HEK293 (cell line): ENCODE measurements at regions not wholly inside any gene's neighbourhood (a gene's known extent, or its start where the extent isn't known, plus 50 kb on each side); places are given as distances from the start of the nearest gene placed in this dataset.

Experiments
- CTCF ChIP-seq: fragments of 450-650 bp; formaldehyde crosslinking; IDR thresholded peaks from 2 replicates; pipeline ENCODE4 v1.5.1; 2016; ENCODE audit warnings: missing biosample characterization, missing genetic modification characterization
- HOXC10 ChIP-seq: sonication (generic); formaldehyde crosslinking; IDR thresholded peaks from 2 replicates; pipeline ENCODE4 v1.8.1; 2023; ENCODE audit warnings: mild to moderate bottlenecking, missing genetic modification reagents
- IKZF3 ChIP-seq: fragments of 450-650 bp; IDR thresholded peaks from 2 replicates; pipeline ENCODE4 v1.5.0; 2018; ENCODE audit warnings: missing biosample characterization, mild to moderate bottlenecking, missing genetic modification characterization, moderate library complexity
- INSM2 ChIP-seq: fragments of 450-650 bp; formaldehyde crosslinking; IDR thresholded peaks from 2 replicates; pipeline ENCODE4 v1.5.1; 2016; ENCODE audit warnings: missing biosample characterization, missing genetic modification characterization
- OSR2 ChIP-seq: fragments of 450-650 bp; formaldehyde crosslinking; IDR thresholded peaks from 2 replicates; pipeline ENCODE4 v1.5.1; 2016; ENCODE audit warnings: missing biosample characterization, missing genetic modification characterization
- RBAK ChIP-seq: fragments of 450-650 bp; formaldehyde crosslinking; IDR thresholded peaks from 2 replicates; pipeline ENCODE4 v1.5.1; 2016; ENCODE audit warnings: missing biosample characterization, missing genetic modification characterization
- SCRT2 ChIP-seq: fragments of 450-650 bp; formaldehyde crosslinking; IDR thresholded peaks from 2 replicates; pipeline ENCODE4 v1.5.1; 2016; ENCODE audit warnings: missing biosample characterization, missing genetic modification characterization
- WT1 ChIP-seq: fragments of 450-650 bp; formaldehyde crosslinking; IDR thresholded peaks from 2 replicates; pipeline ENCODE4 v1.5.1; 2016; ENCODE audit warnings: missing biosample characterization, missing genetic modification characterization
- ZBTB20 ChIP-seq: fragments of 450-650 bp; formaldehyde crosslinking; IDR thresholded peaks from 2 replicates; pipeline ENCODE4 v1.5.1; 2016; ENCODE audit warnings: missing biosample characterization, missing genetic modification characterization
- ZIC2 ChIP-seq: fragments of 450-650 bp; formaldehyde crosslinking; IDR thresholded peaks from 2 replicates; pipeline ENCODE4 v1.5.1; 2016; ENCODE audit warnings: missing biosample characterization, missing genetic modification characterization
- ZNF184 ChIP-seq: fragments of 450-650 bp; IDR thresholded peaks from 2 replicates; pipeline ENCODE4 v1.5.1; 2018; ENCODE audit warnings: missing biosample characterization, mild to moderate bottlenecking, missing genetic modification characterization
- ZNF202 ChIP-seq: fragments of 450-650 bp; formaldehyde crosslinking; IDR thresholded peaks from 2 replicates; pipeline ENCODE4 v1.5.1; 2016; ENCODE audit warnings: missing biosample characterization, missing genetic modification characterization, borderline replicate concordance
- ZNF292 ChIP-seq: fragments of 450-650 bp; formaldehyde crosslinking; IDR thresholded peaks from 2 replicates; pipeline ENCODE4 v1.5.1; 2016; ENCODE audit warnings: low read depth, missing biosample characterization, missing genetic modification characterization, borderline replicate concordance
- ZNF324 ChIP-seq: fragments of 450-650 bp; formaldehyde crosslinking; IDR thresholded peaks from 2 replicates; pipeline ENCODE4 v1.5.1; 2016; ENCODE audit warnings: missing biosample characterization, missing genetic modification characterization
- ZNF366 ChIP-seq: fragments of 450-650 bp; formaldehyde crosslinking; conservative IDR thresholded peaks from 2 replicates; pipeline ENCODE4 v1.5.1; 2016; ENCODE audit warnings: missing biosample characterization, missing genetic modification characterization
- ZNF404 ChIP-seq: fragments of 450-650 bp; formaldehyde crosslinking; IDR thresholded peaks from 2 replicates; pipeline ENCODE4 v1.5.1; 2017; ENCODE audit warnings: missing biosample characterization, missing genetic modification characterization
- ZNF416 ChIP-seq: fragments of 450-650 bp; formaldehyde crosslinking; IDR thresholded peaks from 2 replicates; pipeline ENCODE4 v1.5.1; 2016; ENCODE audit warnings: missing biosample characterization, missing genetic modification characterization
- ZNF558 ChIP-seq: fragments of 450-650 bp; formaldehyde crosslinking; IDR thresholded peaks from 2 replicates; pipeline ENCODE4 v1.5.1; 2016; ENCODE audit warnings: missing biosample characterization, missing genetic modification characterization
- ZNF623 ChIP-seq: fragments of 450-650 bp; formaldehyde crosslinking; IDR thresholded peaks from 2 replicates; pipeline ENCODE4 v1.5.1; 2016; ENCODE audit warnings: missing biosample characterization, missing genetic modification characterization
- ZNF658 ChIP-seq: fragments of 450-650 bp; formaldehyde crosslinking; IDR thresholded peaks from 2 replicates; pipeline ENCODE4; 2016; ENCODE audit warnings: missing biosample characterization, missing genetic modification characterization
- ZNF664 ChIP-seq: fragments of 450-650 bp; formaldehyde crosslinking; IDR thresholded peaks from 2 replicates; pipeline ENCODE4 v1.5.1; 2016; ENCODE audit warnings: missing biosample characterization, missing genetic modification characterization
- ZNF792 ChIP-seq: fragments of 450-650 bp; formaldehyde crosslinking; IDR thresholded peaks from 2 replicates; pipeline ENCODE4 v1.5.1; 2016; ENCODE audit warnings: missing biosample characterization, missing genetic modification characterization
- ZSCAN5A ChIP-seq: fragments of 450-650 bp; formaldehyde crosslinking; IDR thresholded peaks from 2 replicates; pipeline ENCODE4 v1.5.1; 2016; ENCODE audit warnings: missing biosample characterization, missing genetic modification characterization
- TF ChIP-seq, protein P1 (sequence below): fragments of 450-650 bp; formaldehyde crosslinking; IDR thresholded peaks from 2 replicates; pipeline ENCODE4 v1.5.1; 2016; ENCODE audit warnings: missing biosample characterization, missing genetic modification characterization, borderline replicate concordance
- TF ChIP-seq, protein P2 (sequence below): fragments of 450-650 bp; formaldehyde crosslinking; optimal IDR thresholded peaks from 2 replicates; pipeline ENCODE3; 2016; ENCODE audit warnings: missing biosample characterization, mild to moderate bottlenecking, missing genetic modification characterization
- TF ChIP-seq, protein P3 (sequence below): fragments of 450-650 bp; formaldehyde crosslinking; IDR thresholded peaks from 2 replicates; pipeline ENCODE4 v1.5.1; 2017; ENCODE audit warnings: missing biosample characterization, missing genetic modification characterization
- TF ChIP-seq, protein P4 (sequence below): fragments of 450-650 bp; formaldehyde crosslinking; IDR thresholded peaks from 2 replicates; pipeline ENCODE4 v1.5.1; 2016; ENCODE audit warnings: missing biosample characterization, missing genetic modification characterization

DNA sequence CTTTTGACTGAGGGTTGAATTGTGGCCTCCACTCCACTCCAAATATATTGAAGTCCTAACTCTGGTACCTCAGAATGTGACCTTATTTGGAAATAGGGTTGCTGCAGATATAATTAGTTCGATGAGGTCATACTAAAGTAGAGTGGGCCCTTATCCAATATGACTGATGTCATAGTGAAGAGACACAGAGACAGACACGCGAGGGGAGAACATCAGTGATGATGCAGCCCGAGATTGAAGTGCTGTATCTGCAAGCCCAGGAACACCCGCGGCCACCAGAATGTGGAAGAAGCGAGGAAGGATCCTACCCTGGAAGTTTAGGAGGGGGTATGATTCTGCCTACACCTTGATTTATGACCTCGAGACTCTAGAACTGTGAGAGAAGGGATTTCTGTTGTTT, 279.0 kb downstream of the ANKRD50 start (continued):
- TF ChIP-seq, protein P1, sequence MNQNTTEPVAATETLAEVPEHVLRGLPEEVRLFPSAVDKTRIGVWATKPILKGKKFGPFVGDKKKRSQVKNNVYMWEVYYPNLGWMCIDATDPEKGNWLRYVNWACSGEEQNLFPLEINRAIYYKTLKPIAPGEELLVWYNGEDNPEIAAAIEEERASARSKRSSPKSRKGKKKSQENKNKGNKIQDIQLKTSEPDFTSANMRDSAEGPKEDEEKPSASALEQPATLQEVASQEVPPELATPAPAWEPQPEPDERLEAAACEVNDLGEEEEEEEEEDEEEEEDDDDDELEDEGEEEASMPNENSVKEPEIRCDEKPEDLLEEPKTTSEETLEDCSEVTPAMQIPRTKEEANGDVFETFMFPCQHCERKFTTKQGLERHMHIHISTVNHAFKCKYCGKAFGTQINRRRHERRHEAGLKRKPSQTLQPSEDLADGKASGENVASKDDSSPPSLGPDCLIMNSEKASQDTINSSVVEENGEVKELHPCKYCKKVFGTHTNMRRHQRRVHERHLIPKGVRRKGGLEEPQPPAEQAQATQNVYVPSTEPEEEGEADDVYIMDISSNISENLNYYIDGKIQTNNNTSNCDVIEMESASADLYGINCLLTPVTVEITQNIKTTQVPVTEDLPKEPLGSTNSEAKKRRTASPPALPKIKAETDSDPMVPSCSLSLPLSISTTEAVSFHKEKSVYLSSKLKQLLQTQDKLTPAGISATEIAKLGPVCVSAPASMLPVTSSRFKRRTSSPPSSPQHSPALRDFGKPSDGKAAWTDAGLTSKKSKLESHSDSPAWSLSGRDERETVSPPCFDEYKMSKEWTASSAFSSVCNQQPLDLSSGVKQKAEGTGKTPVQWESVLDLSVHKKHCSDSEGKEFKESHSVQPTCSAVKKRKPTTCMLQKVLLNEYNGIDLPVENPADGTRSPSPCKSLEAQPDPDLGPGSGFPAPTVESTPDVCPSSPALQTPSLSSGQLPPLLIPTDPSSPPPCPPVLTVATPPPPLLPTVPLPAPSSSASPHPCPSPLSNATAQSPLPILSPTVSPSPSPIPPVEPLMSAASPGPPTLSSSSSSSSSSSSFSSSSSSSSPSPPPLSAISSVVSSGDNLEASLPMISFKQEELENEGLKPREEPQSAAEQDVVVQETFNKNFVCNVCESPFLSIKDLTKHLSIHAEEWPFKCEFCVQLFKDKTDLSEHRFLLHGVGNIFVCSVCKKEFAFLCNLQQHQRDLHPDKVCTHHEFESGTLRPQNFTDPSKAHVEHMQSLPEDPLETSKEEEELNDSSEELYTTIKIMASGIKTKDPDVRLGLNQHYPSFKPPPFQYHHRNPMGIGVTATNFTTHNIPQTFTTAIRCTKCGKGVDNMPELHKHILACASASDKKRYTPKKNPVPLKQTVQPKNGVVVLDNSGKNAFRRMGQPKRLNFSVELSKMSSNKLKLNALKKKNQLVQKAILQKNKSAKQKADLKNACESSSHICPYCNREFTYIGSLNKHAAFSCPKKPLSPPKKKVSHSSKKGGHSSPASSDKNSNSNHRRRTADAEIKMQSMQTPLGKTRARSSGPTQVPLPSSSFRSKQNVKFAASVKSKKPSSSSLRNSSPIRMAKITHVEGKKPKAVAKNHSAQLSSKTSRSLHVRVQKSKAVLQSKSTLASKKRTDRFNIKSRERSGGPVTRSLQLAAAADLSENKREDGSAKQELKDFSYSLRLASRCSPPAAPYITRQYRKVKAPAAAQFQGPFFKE (tag by site-specific recombination) = no peak
- TF ChIP-seq ZNF404 (tag by site-specific recombination) = no peak
- TF ChIP-seq ZNF202 (tag by site-specific recombination) = no peak
- no peak for TF ChIP-seq ZBTB20 (tag by site-specific recombination)
- TF ChIP-seq ZNF366 (tag by site-specific recombination) = peak; percentile 71; the same call in 1 of the 2 replicates
- TF ChIP-seq, protein P2, sequence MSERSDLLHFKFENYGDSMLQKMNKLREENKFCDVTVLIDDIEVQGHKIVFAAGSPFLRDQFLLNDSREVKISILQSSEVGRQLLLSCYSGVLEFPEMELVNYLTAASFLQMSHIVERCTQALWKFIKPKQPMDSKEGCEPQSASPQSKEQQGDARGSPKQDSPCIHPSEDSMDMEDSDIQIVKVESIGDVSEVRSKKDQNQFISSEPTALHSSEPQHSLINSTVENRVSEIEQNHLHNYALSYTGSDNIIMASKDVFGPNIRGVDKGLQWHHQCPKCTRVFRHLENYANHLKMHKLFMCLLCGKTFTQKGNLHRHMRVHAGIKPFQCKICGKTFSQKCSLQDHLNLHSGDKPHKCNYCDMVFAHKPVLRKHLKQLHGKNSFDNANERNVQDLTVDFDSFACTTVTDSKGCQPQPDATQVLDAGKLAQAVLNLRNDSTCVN (tag by site-specific recombination) = no peak
- no peak for TF ChIP-seq ZNF184 (tag by site-specific recombination)
- TF ChIP-seq ZNF416 (tag by site-specific recombination) = no peak
- no peak for TF ChIP-seq ZNF664
- no peak for TF ChIP-seq ZSCAN5A
- no peak for TF ChIP-seq ZNF792
- TF ChIP-seq, protein P3, sequence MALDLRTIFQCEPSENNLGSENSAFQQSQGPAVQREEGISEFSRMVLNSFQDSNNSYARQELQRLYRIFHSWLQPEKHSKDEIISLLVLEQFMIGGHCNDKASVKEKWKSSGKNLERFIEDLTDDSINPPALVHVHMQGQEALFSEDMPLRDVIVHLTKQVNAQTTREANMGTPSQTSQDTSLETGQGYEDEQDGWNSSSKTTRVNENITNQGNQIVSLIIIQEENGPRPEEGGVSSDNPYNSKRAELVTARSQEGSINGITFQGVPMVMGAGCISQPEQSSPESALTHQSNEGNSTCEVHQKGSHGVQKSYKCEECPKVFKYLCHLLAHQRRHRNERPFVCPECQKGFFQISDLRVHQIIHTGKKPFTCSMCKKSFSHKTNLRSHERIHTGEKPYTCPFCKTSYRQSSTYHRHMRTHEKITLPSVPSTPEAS = no peak
- TF ChIP-seq, protein P4, sequence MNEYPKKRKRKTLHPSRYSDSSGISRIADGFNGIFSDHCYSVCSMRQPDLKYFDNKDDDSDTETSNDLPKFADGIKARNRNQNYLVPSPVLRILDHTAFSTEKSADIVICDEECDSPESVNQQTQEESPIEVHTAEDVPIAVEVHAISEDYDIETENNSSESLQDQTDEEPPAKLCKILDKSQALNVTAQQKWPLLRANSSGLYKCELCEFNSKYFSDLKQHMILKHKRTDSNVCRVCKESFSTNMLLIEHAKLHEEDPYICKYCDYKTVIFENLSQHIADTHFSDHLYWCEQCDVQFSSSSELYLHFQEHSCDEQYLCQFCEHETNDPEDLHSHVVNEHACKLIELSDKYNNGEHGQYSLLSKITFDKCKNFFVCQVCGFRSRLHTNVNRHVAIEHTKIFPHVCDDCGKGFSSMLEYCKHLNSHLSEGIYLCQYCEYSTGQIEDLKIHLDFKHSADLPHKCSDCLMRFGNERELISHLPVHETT = no peak; the same call in 1 of the 2 replicates
- TF ChIP-seq CTCF (tag by site-specific recombination) = no peak
- TF ChIP-seq ZNF623 (tag by site-specific recombination) = no peak
- no peak for TF ChIP-seq WT1 (tag by site-specific recombination)
- TF ChIP-seq SCRT2 (tag by site-specific recombination) = no peak
- no peak for TF ChIP-seq ZIC2 (tag by site-specific recombination)
- TF ChIP-seq HOXC10 (CRISPR knock-in tag) = no peak
- no peak for TF ChIP-seq INSM2 (tag by site-specific recombination)
- TF ChIP-seq IKZF3 = no peak
- TF ChIP-seq ZNF324 (tag by site-specific recombination) = no peak
- TF ChIP-seq OSR2 (tag by site-specific recombination) = no peak
- TF ChIP-seq ZNF558 (tag by site-specific recombination) = peak; percentile 73; the same call in 1 of the 2 replicates
- TF ChIP-seq ZNF292 = no peak
- TF ChIP-seq RBAK (tag by site-specific recombination) = no peak
- TF ChIP-seq ZNF658 (tag by site-specific recombination) = no peak
